SK-N-SH (cell line): ENCODE measurements at regions not wholly inside any gene's neighbourhood (a gene's known extent, or its start where the extent isn't known, plus 50 kb on each side); places are given as distances from the start of the nearest gene placed in this dataset.

Experiments used
- CTCF ChIA-PET: fragments of 300-600, 350-600 bp; formaldehyde crosslinking; extraction: SDS; loops from one replicate; lab custom pipeline; 2021; lab: Yijun Ruan, JAX
- POLR2A ChIA-PET: fragments of 350-600 bp; sonication (Branson Sonifier 250); formaldehyde crosslinking; extraction: SDS; loops from one replicate; lab custom pipeline; 2020; ENCODE audit warnings: antibody characterized with exemption, inconsistent platforms; lab: Yijun Ruan, JAX
- DNase-seq: peaks from one replicate; pipeline ENCODE4 v3.0.0; 2012
- H2AFZ ChIP-seq: fragments of 200-600 bp; sonication (generic); 2 replicates; pipeline ENCODE4 v1.8.1; 2016; ENCODE audit warnings: antibody characterized with exemption, mild to moderate bottlenecking, low read depth
- H3F3A ChIP-seq: fragments of 200-600 bp; sonication (generic); replicated peaks from 2 replicates; pipeline ENCODE3; 2016; ENCODE audit warnings: antibody characterized with exemption, mild to moderate bottlenecking; ENCODE audit not compliant: insufficient read depth
- H3K27ac ChIP-seq, 2 experiments: fragments of 200-500 bp in 1 of 2; fragments of 200-600 bp in 1 of 2; sonication (Bioruptor generic) in 1 of 2; sonication (generic), shearing (Covaris generic) in 1 of 2; 2 replicates each; pipeline versions ENCODE4 v1.5.1 to v1.6.1; 2014 to 2016; ENCODE audit warnings: low read depth in 2 of 2, inconsistent platforms in 1 of 2, low read length in 1 of 2, mild to moderate bottlenecking in 1 of 2, mixed read lengths in 1 of 2
- H3K27me3 ChIP-seq: fragments of 200-600 bp; sonication (generic), shearing (Covaris generic); 2 replicates; pipeline ENCODE4 v1.6.1; 2016; ENCODE audit warnings: mixed run types; ENCODE audit not compliant: insufficient read depth
- H3K36me3 ChIP-seq, 2 experiments: fragments of 200-500 bp in 1 of 2; fragments of 200-600 bp in 1 of 2; sonication (Bioruptor generic) in 1 of 2; sonication (generic) in 1 of 2; replicated peaks in 1 of 2; 2 replicates each; pipeline versions ENCODE3 to v1.5.1; 2014 to 2016; ENCODE audit warnings: low read length in 1 of 2, mild to moderate bottlenecking in 1 of 2; ENCODE audit not compliant: insufficient read depth in 2 of 2, control insufficient read depth in 1 of 2
- H3K4me1 ChIP-seq, 2 experiments: fragments of 200-500 bp in 1 of 2; fragments of 200-600 bp in 1 of 2; sonication (Bioruptor generic) in 1 of 2; sonication (generic), shearing (Covaris generic) in 1 of 2; 2 replicates each; pipeline versions ENCODE4 v1.5.1 to v1.6.1; 2014 to 2016; ENCODE audit warnings: low read depth in 1 of 2, low read length in 1 of 2, mixed run types in 1 of 2; ENCODE audit not compliant: insufficient read depth in 2 of 2, control insufficient read depth in 1 of 2
- H3K4me2 ChIP-seq: fragments of 200-600 bp; sonication (generic), shearing (Covaris generic); 2 replicates; pipeline ENCODE4 v1.6.1; 2017; ENCODE audit warnings: mixed run types
- H3K4me3 ChIP-seq, 2 experiments: fragments of 200-500 bp in 1 of 2; fragments of 200-600 bp in 1 of 2; sonication (Bioruptor generic) in 1 of 2; sonication (generic), shearing (Covaris generic) in 1 of 2; 2 replicates each; pipeline versions ENCODE4 v1.5.1 to v1.8.1; 2014 to 2016; ENCODE audit warnings: low read depth in 2 of 2, inconsistent platforms in 1 of 2, low read length in 1 of 2, mild to moderate bottlenecking in 1 of 2, mixed read lengths in 1 of 2, moderate library complexity in 1 of 2
- H3K79me2 ChIP-seq: fragments of 200-600 bp; sonication (generic); 2 replicates; pipeline ENCODE4 v1.8.1; 2017; ENCODE audit warnings: mild to moderate bottlenecking; ENCODE audit not compliant: insufficient read depth
- H3K9ac ChIP-seq: fragments of 200-600 bp; sonication (generic); 2 replicates; pipeline ENCODE4 v1.6.1; 2017; ENCODE audit warnings: mixed run types
- H3K9me2 ChIP-seq: fragments of 200-600 bp; sonication (generic); 2 replicates; pipeline ENCODE4 v1.6.1; 2017; ENCODE audit warnings: mixed run types
- H3K9me3 ChIP-seq: fragments of 200-600 bp; sonication (generic); 2 replicates; pipeline ENCODE4 v1.6.1; 2017; ENCODE audit warnings: mixed run types, mild to moderate bottlenecking, moderate library complexity
- H4K20me1 ChIP-seq: fragments of 200-600 bp; sonication (generic); 2 replicates; pipeline ENCODE4 v1.6.1; 2017; ENCODE audit warnings: mild to moderate bottlenecking, mixed run types; ENCODE audit not compliant: insufficient read depth
- CHD2 ChIP-seq: fragments of 150-350 bp; IDR thresholded peaks from 2 replicates; pipeline ENCODE4 v1.6.1; 2018; ENCODE audit warnings: low read length; ENCODE audit not compliant: partially characterized antibody
- EP300 ChIP-seq, 2 experiments: IDR thresholded peaks; 2 replicates each; pipeline versions ENCODE4 v1.4.0 to v1.6.1; 2012; ENCODE audit warnings: borderline replicate concordance in 1 of 2, low read depth in 1 of 2, low read length in 1 of 2
- FOSL2 ChIP-seq: IDR thresholded peaks from 2 replicates; pipeline ENCODE4 v1.4.0; 2012; ENCODE audit warnings: low read depth, mild to moderate bottlenecking, moderate library complexity, borderline replicate concordance
- FOXJ3 ChIP-seq: sonication (generic); formaldehyde crosslinking; IDR thresholded peaks from 2 replicates; pipeline ENCODE4 v1.5.1; 2020; ENCODE audit warnings: mild to moderate bottlenecking, missing genetic modification reagents
- FOXM1 ChIP-seq: IDR thresholded peaks from 2 replicates; pipeline ENCODE4 v1.4.0; 2012; ENCODE audit warnings: low read depth, mild to moderate bottlenecking
- GABPA ChIP-seq: IDR thresholded peaks from 2 replicates; pipeline ENCODE4 v1.4.0; 2012; ENCODE audit warnings: low read depth, mild to moderate bottlenecking
- GATA2 ChIP-seq: sonication (generic); formaldehyde crosslinking; IDR thresholded peaks from 2 replicates; pipeline ENCODE4 v1.5.0; 2020; ENCODE audit warnings: mild to moderate bottlenecking, missing genetic modification reagents
- JUND ChIP-seq: IDR thresholded peaks from 2 replicates; pipeline ENCODE4 v1.4.0; 2012
- MEF2A ChIP-seq: IDR thresholded peaks from 2 replicates; pipeline ENCODE4 v1.4.0; 2012; ENCODE audit warnings: low read depth, borderline replicate concordance
- NFIC ChIP-seq: IDR thresholded peaks from 2 replicates; pipeline ENCODE4 v1.4.0; 2012; ENCODE audit warnings: borderline replicate concordance
- NRF1 ChIP-seq: IDR thresholded peaks from 2 replicates; pipeline ENCODE4 v1.6.1; 2012; ENCODE audit warnings: low read depth, mild to moderate bottlenecking, low read length
- PBX3 ChIP-seq: IDR thresholded peaks from 2 replicates; pipeline ENCODE4; 2012
- POLR2AphosphoS5 ChIP-seq: IDR thresholded peaks from 2 replicates; pipeline ENCODE4 v1.6.1; 2012; ENCODE audit warnings: low read depth, low read length
- RCOR1 ChIP-seq: fragments of 150-350 bp; IDR thresholded peaks from 2 replicates; pipeline ENCODE4 v1.6.1; 2017; ENCODE audit warnings: antibody characterized with exemption, low read length
- SIN3A ChIP-seq: IDR thresholded peaks from 2 replicates; pipeline ENCODE4 v1.6.1; 2012; ENCODE audit warnings: low read depth, mild to moderate bottlenecking, low read length, moderate library complexity, borderline replicate concordance
- SMC3 ChIP-seq: IDR thresholded peaks from 2 replicates; pipeline ENCODE4 v1.6.1; 2012; ENCODE audit warnings: low read depth, low read length, improper control_type of control experiment
- TCF12 ChIP-seq: IDR thresholded peaks from 2 replicates; pipeline ENCODE4 v1.4.0; 2012
- USF1 ChIP-seq: IDR thresholded peaks from 2 replicates; pipeline ENCODE4 v1.4.0; 2012; ENCODE audit warnings: low read depth, borderline replicate concordance
- USF2 ChIP-seq: fragments of 150-350 bp; IDR thresholded peaks from 2 replicates; pipeline ENCODE4 v1.6.1; 2017; ENCODE audit warnings: antibody characterized with exemption, low read length, low read depth, borderline replicate concordance
- ZBTB33 ChIP-seq: IDR thresholded peaks from 2 replicates; pipeline ENCODE4 v1.4.0; 2012; ENCODE audit warnings: low read depth, borderline replicate concordance
- WGBS: methylation state at CpG from one replicate; pipeline ENCODE4 v1.1.6; 2017; ENCODE audit warnings: low lambda C conversion rate; 5-methylcytosine and 5-hydroxymethylcytosine counted together

GRCh38 chr11:41775296-41775695 lies 315.8 kb upstream of the LRRC4C start:
- H3K9ac ChIP-seq = no peak overlapping the region
- no peaks in the 10 kb centered on the region for H4K20me1 ChIP-seq
- no peak overlapping the region for H3K4me2 ChIP-seq
- H3F3A ChIP-seq = no peaks in the 10 kb centered on the region
- no peak for DNase-seq
- WGBS = 76% methylated on average over 1 of the region's 1 CpG
- no peaks in the 10 kb centered on the region for H3K4me1 ChIP-seq
- ChIA-PET POLR2A (no interaction called here), CTCF (no interaction called here)
- no peaks in the 10 kb centered on the region for H3K9me3 ChIP-seq
- H3K27ac ChIP-seq = no peak overlapping the region
- no peak overlapping the region for H2AFZ ChIP-seq
- H3K4me3 ChIP-seq = no peak overlapping the region
- TF ChIP-seq PBX3 = no peak
- TF ChIP-seq NFIC = no peak
- TF ChIP-seq GABPA = no peak
- TF ChIP-seq ZBTB33 = no peak
- TF ChIP-seq USF2 = no peak
- no peak for TF ChIP-seq POLR2AphosphoS5
- no peak for TF ChIP-seq TCF12
- no peak for TF ChIP-seq FOXM1
- TF ChIP-seq CHD2 = no peak
- TF ChIP-seq MEF2A = no peak
- no peak for TF ChIP-seq USF1
- no peak for TF ChIP-seq GATA2 (CRISPR knock-in tag)
- TF ChIP-seq NRF1 = no peak
- TF ChIP-seq FOXJ3 (CRISPR knock-in tag) = no peak
- no peak for TF ChIP-seq EP300 (IDR thresholded peaks at IDR 0.05; ENCODE audit: borderline replicate concordance in 1 of 2, low read depth in 1 of 2, low read length in 1 of 2)
- no peak for TF ChIP-seq FOSL2
- TF ChIP-seq RCOR1 = no peak
- TF ChIP-seq JUND = no peak
- no peak for TF ChIP-seq SMC3
- TF ChIP-seq SIN3A = no peak
- H3K36me3 ChIP-seq = no peaks in the 10 kb centered on the region
- H3K27me3 ChIP-seq = no peaks in the 10 kb centered on the region
- no peaks in the 10 kb centered on the region for H3K79me2 ChIP-seq
- H3K9me2 ChIP-seq = no peaks in the 10 kb centered on the region
